H1 (cell line): ENCODE measurements at regions not wholly inside any gene's neighbourhood (a gene's known extent, or its start where the extent isn't known, plus 50 kb on each side); places are given as distances from the start of the nearest gene placed in this dataset.

Source experiments
- CTCF ChIA-PET: fragments of 300-600 bp; sonication (Branson Sonifier 250); formaldehyde crosslinking; loops from one replicate; lab custom pipeline; 2021; ENCODE audit not compliant: partially characterized antibody; lab: Charles Lee
- POLR2A ChIA-PET: fragments of 300-600 bp; sonication (Branson Sonifier 250); formaldehyde crosslinking; loops from one replicate; lab custom pipeline; 2021; ENCODE audit warnings: inconsistent platforms; ENCODE audit not compliant: partially characterized antibody; lab: Charles Lee
- DNase-seq, 2 experiments: peaks; one replicate each; pipeline versions ENCODE4 v3.0.0 to v3.0.0-alpha.2; 2010 to 2022; ENCODE audit warnings: low spot score in 2 of 2, low read depth in 1 of 2, mixed read lengths in 1 of 2
- FAIRE-seq: peaks from 2 replicates; lab custom pipeline; 2011; peaks lifted over from hg19 to GRCh38; lab: Jason Lieb, UNC
- H2AFZ ChIP-seq: 2 replicates; pipeline ENCODE4 v1.8.1; 2012; ENCODE audit warnings: low read length, inconsistent platforms
- H2AK5ac ChIP-seq: 2 replicates; pipeline ENCODE4 v1.6.1; 2013; ENCODE audit warnings: low read depth, low read length
- H2BK120ac ChIP-seq: replicated peaks from 2 replicates; pipeline ENCODE3; 2013; ENCODE audit warnings: low read depth, low read length, inconsistent platforms
- H2BK12ac ChIP-seq: 2 replicates; pipeline ENCODE4 v1.6.1; 2013; ENCODE audit warnings: low read depth, low read length
- H2BK15ac ChIP-seq: 2 replicates; pipeline ENCODE4 v1.6.1; 2013; ENCODE audit warnings: low read length
- H2BK20ac ChIP-seq: 2 replicates; pipeline ENCODE4 v1.6.1; 2013; ENCODE audit warnings: low read length
- H2BK5ac ChIP-seq: 2 replicates; pipeline ENCODE4 v1.6.1; 2013; ENCODE audit warnings: low read depth, low read length
- H3K14ac ChIP-seq: 2 replicates; pipeline ENCODE4 v1.6.1; 2013; ENCODE audit warnings: inconsistent platforms; ENCODE audit not compliant: insufficient read length
- H3K18ac ChIP-seq: 2 replicates; pipeline ENCODE4 v1.6.1; 2013; ENCODE audit warnings: low read length; ENCODE audit errors: extremely low read depth
- H3K23ac ChIP-seq: 2 replicates; pipeline ENCODE4 v1.6.1; 2013; ENCODE audit warnings: inconsistent platforms; ENCODE audit not compliant: insufficient read length
- H3K23me2 ChIP-seq: 2 replicates; pipeline ENCODE4 v1.6.1; 2013; ENCODE audit warnings: low read depth, low read length
- H3K27ac ChIP-seq: 2 replicates; pipeline ENCODE4 v1.6.1; 2011; ENCODE audit warnings: low read depth, low read length, inconsistent platforms
- H3K27me3 ChIP-seq, 4 experiments: replicated peaks in 1 of 4; 1 replicate in 1 of 4; 2 replicates in 3 of 4; pipeline versions ENCODE4 v1.6.1 to v1.8.1; 2011 to 2013; ENCODE audit warnings: low read length in 3 of 4, mild to moderate bottlenecking in 3 of 4, inconsistent platforms in 2 of 4, mixed read lengths in 2 of 4, moderate library complexity in 1 of 4; ENCODE audit not compliant: control insufficient read depth in 3 of 4, insufficient read depth in 3 of 4; ENCODE audit errors: extremely low read depth in 1 of 4
- H3K36me3 ChIP-seq, 4 experiments: 2 replicates each; pipeline versions ENCODE4 v1.6.1 to v1.8.1; 2011 to 2013; ENCODE audit warnings: mild to moderate bottlenecking in 4 of 4, low read length in 3 of 4, moderate library complexity in 2 of 4, control low read depth in 1 of 4, inconsistent platforms in 1 of 4; ENCODE audit not compliant: insufficient read depth in 4 of 4, control insufficient read depth in 2 of 4
- H3K4ac ChIP-seq: replicated peaks from 2 replicates; pipeline ENCODE3; 2013; ENCODE audit warnings: low read length, low read depth, mixed read lengths, inconsistent platforms; ENCODE audit not compliant: insufficient read length
- H3K4me1 ChIP-seq, 4 experiments: replicated peaks in 1 of 4; 1 replicate in 1 of 4; 2 replicates in 3 of 4; pipeline versions ENCODE4 v1.6.1 to v1.8.1; 2011 to 2013; ENCODE audit warnings: low read length in 3 of 4, inconsistent platforms in 2 of 4, mixed read lengths in 1 of 4; ENCODE audit not compliant: insufficient read depth in 4 of 4, control insufficient read depth in 3 of 4
- H3K4me2 ChIP-seq, 2 experiments: 2 replicates each; pipeline versions ENCODE4 v1.6.1 to v1.8.1; 2011 to 2013; ENCODE audit warnings: low read depth in 2 of 2, low read length in 2 of 2, control low read depth in 1 of 2, inconsistent platforms in 1 of 2, mild to moderate bottlenecking in 1 of 2; ENCODE audit not compliant: insufficient read depth in 1 of 2
- H3K4me3 ChIP-seq, 4 experiments: fragments of 200-600, 300-600 bp in 1 of 4; sonication (generic), shearing (Covaris generic), sonication (Bioruptor Twin) in 1 of 4; 2 replicates each; pipeline versions ENCODE4 v1.5.1 to v1.8.1; 2011 to 2016; ENCODE audit warnings: low read length in 4 of 4, low read depth in 3 of 4, control low read depth in 2 of 4, inconsistent platforms in 2 of 4, mild to moderate bottlenecking in 2 of 4, mixed read lengths in 1 of 4, moderate library complexity in 1 of 4; ENCODE audit not compliant: insufficient read depth in 2 of 4; ENCODE audit errors: extremely low read depth in 1 of 4
- H3K56ac ChIP-seq: replicated peaks from 2 replicates; pipeline ENCODE3; 2013; ENCODE audit warnings: low read depth, mild to moderate bottlenecking, mixed read lengths, low read length, inconsistent platforms; ENCODE audit not compliant: insufficient read length
- H3K79me1 ChIP-seq: 2 replicates; pipeline ENCODE4 v1.6.1; 2013; ENCODE audit warnings: low read depth, low read length, control low read depth
- H3K79me2 ChIP-seq, 2 experiments: 2 replicates each; pipeline versions ENCODE4 v1.6.1 to v1.8.1; 2012 to 2013; ENCODE audit warnings: low read length in 2 of 2, mild to moderate bottlenecking in 2 of 2, inconsistent platforms in 1 of 2; ENCODE audit not compliant: insufficient read depth in 2 of 2, control insufficient read depth in 1 of 2
- H3K9ac ChIP-seq, 4 experiments: replicated peaks in 1 of 4; 1 replicate in 1 of 4; 2 replicates in 3 of 4; pipeline versions ENCODE4 v1.6.1 to v1.8.1; 2011 to 2013; ENCODE audit warnings: low read depth in 3 of 4, low read length in 3 of 4, control low read depth in 2 of 4, mild to moderate bottlenecking in 2 of 4, moderate library complexity in 2 of 4, inconsistent platforms in 1 of 4; ENCODE audit errors: extremely low read depth in 1 of 4
- H3K9me3 ChIP-seq, 2 experiments: 2 replicates each; pipeline versions ENCODE4 v1.6.1 to v1.8.1; 2012 to 2013; ENCODE audit warnings: mild to moderate bottlenecking in 2 of 2, moderate library complexity in 2 of 2, control low read depth in 1 of 2, inconsistent platforms in 1 of 2, low read depth in 1 of 2, low read length in 1 of 2, mixed read lengths in 1 of 2; ENCODE audit not compliant: insufficient read depth in 2 of 2
- H4K20me1 ChIP-seq, 2 experiments: replicated peaks in 1 of 2; 2 replicates each; pipeline versions ENCODE3 to v1.8.1; 2011 to 2013; ENCODE audit warnings: inconsistent platforms in 2 of 2, low read length in 2 of 2, mild to moderate bottlenecking in 1 of 2; ENCODE audit not compliant: insufficient read depth in 2 of 2, control insufficient read depth in 1 of 2
- H4K5ac ChIP-seq: 2 replicates; pipeline ENCODE4 v1.6.1; 2013; ENCODE audit warnings: low read length, low read depth, mixed read lengths, inconsistent platforms; ENCODE audit not compliant: insufficient read length
- H4K8ac ChIP-seq: 2 replicates; pipeline ENCODE4 v1.8.0; 2013; ENCODE audit warnings: mild to moderate bottlenecking, moderate library complexity, low read length, inconsistent platforms; ENCODE audit not compliant: insufficient read depth; ENCODE audit errors: extremely low read depth
- H4K91ac ChIP-seq: replicated peaks from 2 replicates; pipeline ENCODE3; 2013; ENCODE audit warnings: low read length, mixed read lengths, inconsistent platforms; ENCODE audit not compliant: insufficient read length
- EP300 ChIP-seq, 2 experiments: IDR thresholded peaks; 1 replicate in 1 of 2; 2 replicates in 1 of 2; pipeline ENCODE4 v1.6.1; 2011 to 2012; ENCODE audit warnings: low read depth in 2 of 2, low read length in 2 of 2, mild to moderate bottlenecking in 2 of 2, borderline replicate concordance in 1 of 2, inconsistent platforms in 1 of 2, moderate library complexity in 1 of 2
- JUN ChIP-seq: IDR thresholded peaks from 2 replicates; pipeline ENCODE4 v1.6.1; 2011; ENCODE audit warnings: low read depth, mild to moderate bottlenecking, improper control_type of control experiment, low read length
- PHF8 ChIP-seq: fragments of 200-600 bp; sonication (generic); conservative IDR thresholded peaks from 2 replicates; pipeline ENCODE4 v1.7.1; 2012; ENCODE audit warnings: low read depth, mild to moderate bottlenecking, inconsistent platforms, low read length, moderate library complexity
- SP2 ChIP-seq: IDR thresholded peaks from 2 replicates; pipeline ENCODE4 v1.6.1; 2012; ENCODE audit warnings: mild to moderate bottlenecking, low read length, inconsistent platforms
- TEAD4 ChIP-seq: IDR thresholded peaks from 2 replicates; pipeline ENCODE4 v1.6.1; 2012; ENCODE audit warnings: low read depth, low read length, inconsistent platforms, mixed read lengths
- WGBS, 2 experiments: shearing (Covaris generic) in 1 of 2; methylation state at CpG; one replicate each; pipeline versions ENCODE4 v1.1.6 to v1.1.7; 2013 to 2015; ENCODE audit warnings: low lambda C conversion rate in 2 of 2, mixed read lengths in 2 of 2, inconsistent platforms in 1 of 2, low coverage in 1 of 2, missing lambda C conversion rate in 1 of 2; ENCODE audit not compliant: insufficient replicate concordance in 2 of 2, insufficient coverage in 1 of 2, insufficient read length in 1 of 2; ENCODE audit errors: extremely low coverage in 1 of 2, missing lambda C conversion rate in 1 of 2; 5-methylcytosine and 5-hydroxymethylcytosine counted together

DNA sequence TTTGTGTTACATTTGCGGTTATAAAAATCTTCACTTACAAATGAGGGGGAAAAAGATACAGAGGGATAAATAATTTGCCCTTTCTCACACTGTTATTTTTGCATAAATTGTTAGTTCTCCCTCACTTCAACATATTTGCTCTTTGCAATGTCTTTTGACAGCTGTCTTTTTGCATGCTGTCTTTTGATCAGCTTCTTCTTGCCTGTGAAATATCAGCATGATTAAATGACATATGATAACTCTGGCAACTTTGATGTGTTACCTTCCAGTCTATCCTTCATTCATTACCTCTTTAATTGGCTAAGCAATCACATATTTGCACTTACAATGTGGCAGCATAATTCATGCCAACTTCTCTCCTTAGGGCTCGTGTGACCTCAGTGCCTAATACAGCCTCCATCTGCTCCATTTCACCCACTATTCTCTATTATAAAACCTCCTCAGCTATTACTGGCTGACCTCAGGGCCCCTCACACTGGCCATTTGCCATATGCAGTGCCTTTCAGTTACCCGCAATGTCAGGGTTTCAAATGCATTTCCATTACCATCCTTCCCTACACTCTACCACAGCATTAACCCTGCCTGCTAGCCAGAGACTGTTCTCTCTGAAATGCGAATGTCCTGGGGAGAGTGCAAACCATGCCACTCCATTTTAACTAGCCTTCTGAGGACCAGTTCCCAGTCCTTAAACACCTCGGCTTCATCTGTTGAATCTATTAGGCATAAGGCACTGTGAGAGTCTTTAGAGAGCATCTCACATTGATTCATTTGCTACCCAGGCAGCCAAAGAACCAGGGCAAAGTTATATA, 1056.6 kb upstream of the CHAC2 start:
- H3K18ac ChIP-seq = no peak overlapping the region
- no peak overlapping the region for H3K4me2 ChIP-seq
- no peaks in the 10 kb centered on the region for H3K27me3 ChIP-seq
- H3K79me1 ChIP-seq = no peaks in the 10 kb centered on the region
- H3K27ac ChIP-seq = no peak overlapping the region
- DNase-seq (no peak), FAIRE-seq (no peak)
- no peak overlapping the region for H3K9ac ChIP-seq
- H3K4ac ChIP-seq = no peak overlapping the region
- no peak overlapping the region for H2BK15ac ChIP-seq
- CTCF ChIA-PET = interaction anchor here (1.6 to 1.7 kb wide), 2 partner anchors 9 to 16 kb away, joined by 3 to 8 read pairs; no protein-coding TSS in a partner anchor
- H3K56ac ChIP-seq = no peak overlapping the region
- no peak overlapping the region for H2AFZ ChIP-seq
- no peaks in the 10 kb centered on the region for H3K36me3 ChIP-seq
- no peak overlapping the region for H2BK20ac ChIP-seq
- H2AK5ac ChIP-seq = no peak overlapping the region
- no peaks in the 10 kb centered on the region for H3K9me3 ChIP-seq
- H3K14ac ChIP-seq = no peak overlapping the region
- no peak overlapping the region for H2BK12ac ChIP-seq
- no peaks in the 10 kb centered on the region for H3K23me2 ChIP-seq
- no peaks in the 10 kb centered on the region for H3K4me1 ChIP-seq
- POLR2A ChIA-PET = no interaction called here
- H3K23ac ChIP-seq = no peak overlapping the region
- H4K8ac ChIP-seq = no peak overlapping the region
- no peak overlapping the region for H2BK5ac ChIP-seq
- H4K5ac ChIP-seq = no peak overlapping the region
- H4K91ac ChIP-seq = no peak overlapping the region
- no peak overlapping the region for H3K4me3 ChIP-seq
- no peak overlapping the region for H2BK120ac ChIP-seq
- H3K79me2 ChIP-seq = no peaks in the 10 kb centered on the region
- no peak for TF ChIP-seq SP2
- TF ChIP-seq JUN = no peak
- TF ChIP-seq TEAD4 = no peak
- TF ChIP-seq EP300 (IDR thresholded peaks at IDR 0.05; ENCODE audit: borderline replicate concordance in 1 of 2, low read depth in 2 of 2, low read length in 2 of 2) = no peak
- TF ChIP-seq PHF8 = no peak
- 86% methylated on average over 5 of the region's 5 CpGs; no CpG with 5 or more reads in 1 of the 2 experiments for WGBS, 2 experiments
- H4K20me1 ChIP-seq = no peaks in the 10 kb centered on the region
